ENCODE measurements at regions not wholly inside any gene's neighbourhood (a gene's known extent, or its start where the extent isn't known, plus 50 kb on each side); places are given as distances from the start of the nearest gene placed in this dataset.
"Not testable (repeated sequence)": the region's sequence is repeated elsewhere in the genome, so short reads cannot be mapped to it uniquely, and the experiment has no call there.

GRCh38 chr4:3606271-3606670, 74.0 kb upstream of the LRPAP1 start:
- not testable (repeated sequence) for TF ChIP-seq POLR2A (IDR thresholded peaks at IDR 0.05); CTCF (IDR thresholded peaks at IDR 0.05); POLR2AphosphoS5 (IDR thresholded peaks at IDR 0.05; ENCODE audit: insufficient read depth in 1 of 2, low read depth in 1 of 2)
